ENCODE measurements at regions not wholly inside any gene's neighbourhood (a gene's known extent, or its start where the extent isn't known, plus 50 kb on each side); places are given as distances from the start of the nearest gene placed in this dataset.
A peak's percentile ranks its signal among the peaks of the same experiment; 100 is the strongest.

DNA sequence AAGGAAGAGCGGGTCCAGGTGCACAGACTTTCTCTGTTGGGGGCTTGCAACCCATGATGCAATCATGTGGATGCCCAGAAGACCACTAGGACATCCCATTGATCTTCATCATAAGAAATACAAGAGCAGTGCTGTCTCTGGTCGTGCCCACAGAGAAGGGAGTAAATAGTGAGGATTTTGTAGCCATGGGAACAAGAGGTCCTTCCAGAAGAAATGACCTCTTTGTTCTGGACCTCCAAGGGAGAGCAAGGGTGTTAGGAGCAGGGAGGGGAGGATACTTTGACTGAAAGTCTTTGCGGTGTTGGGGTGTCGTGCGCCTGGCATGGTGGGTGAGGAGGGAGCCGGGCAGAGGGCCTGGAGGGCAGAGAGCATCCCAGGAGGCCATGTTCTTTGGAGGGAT, 55.0 kb upstream of the EN2 start:
- intact Hi-C loops (cut with DNase I, micrococcal nuclease), result no loop called here
- no peaks in the 10 kb centered on the region for H3K36me3 Mint-ChIP-seq (ENCODE audit: low read depth)
- Histone ChIP-seq H3K27me3 (ENCODE audit: control insufficient read depth in 1 of 2, insufficient read depth in 2 of 2, low read length in 2 of 2) (peaks cover 24% of the 10 kb centered on the region in 2 experiments), H3K27ac (ENCODE audit: low read depth in 1 of 2, low read length in 2 of 2) (no peak overlapping the region), H3K9me3 (ENCODE audit: control insufficient read depth in 1 of 2, insufficient read depth in 1 of 2, low read length in 2 of 2) (peaks cover 0 to 19% of the 10 kb centered on the region in 2 experiments), H3K4me3 (ENCODE audit: low read length) (no peak overlapping the region), H3K4me1 (ENCODE audit: insufficient read depth, low read length) (no peaks in the 10 kb centered on the region), H3K36me3 (ENCODE audit: insufficient read depth, low read length) (no peaks in the 10 kb centered on the region)
- ChIA-PET POLR2A (no interaction called here), CTCF (no interaction called here)
- TF ChIP-seq, protein P1, sequence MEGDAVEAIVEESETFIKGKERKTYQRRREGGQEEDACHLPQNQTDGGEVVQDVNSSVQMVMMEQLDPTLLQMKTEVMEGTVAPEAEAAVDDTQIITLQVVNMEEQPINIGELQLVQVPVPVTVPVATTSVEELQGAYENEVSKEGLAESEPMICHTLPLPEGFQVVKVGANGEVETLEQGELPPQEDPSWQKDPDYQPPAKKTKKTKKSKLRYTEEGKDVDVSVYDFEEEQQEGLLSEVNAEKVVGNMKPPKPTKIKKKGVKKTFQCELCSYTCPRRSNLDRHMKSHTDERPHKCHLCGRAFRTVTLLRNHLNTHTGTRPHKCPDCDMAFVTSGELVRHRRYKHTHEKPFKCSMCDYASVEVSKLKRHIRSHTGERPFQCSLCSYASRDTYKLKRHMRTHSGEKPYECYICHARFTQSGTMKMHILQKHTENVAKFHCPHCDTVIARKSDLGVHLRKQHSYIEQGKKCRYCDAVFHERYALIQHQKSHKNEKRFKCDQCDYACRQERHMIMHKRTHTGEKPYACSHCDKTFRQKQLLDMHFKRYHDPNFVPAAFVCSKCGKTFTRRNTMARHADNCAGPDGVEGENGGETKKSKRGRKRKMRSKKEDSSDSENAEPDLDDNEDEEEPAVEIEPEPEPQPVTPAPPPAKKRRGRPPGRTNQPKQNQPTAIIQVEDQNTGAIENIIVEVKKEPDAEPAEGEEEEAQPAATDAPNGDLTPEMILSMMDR (IDR thresholded peaks at IDR 0.05), result no peak
- ATAC-seq (ENCODE audit: poor library complexity), result no peak
- no peak overlapping the region for H3K27ac Mint-ChIP-seq
- H3K4me3 Mint-ChIP-seq, result no peak overlapping the region
- no peaks in the 10 kb centered on the region for H3K9me3 Mint-ChIP-seq
- no peak for DNase-seq
- peaks cover 46% of the 10 kb centered on the region for H3K27me3 Mint-ChIP-seq
- H3K4me1 Mint-ChIP-seq (ENCODE audit: low read depth), result no peaks in the 10 kb centered on the region

DNA sequence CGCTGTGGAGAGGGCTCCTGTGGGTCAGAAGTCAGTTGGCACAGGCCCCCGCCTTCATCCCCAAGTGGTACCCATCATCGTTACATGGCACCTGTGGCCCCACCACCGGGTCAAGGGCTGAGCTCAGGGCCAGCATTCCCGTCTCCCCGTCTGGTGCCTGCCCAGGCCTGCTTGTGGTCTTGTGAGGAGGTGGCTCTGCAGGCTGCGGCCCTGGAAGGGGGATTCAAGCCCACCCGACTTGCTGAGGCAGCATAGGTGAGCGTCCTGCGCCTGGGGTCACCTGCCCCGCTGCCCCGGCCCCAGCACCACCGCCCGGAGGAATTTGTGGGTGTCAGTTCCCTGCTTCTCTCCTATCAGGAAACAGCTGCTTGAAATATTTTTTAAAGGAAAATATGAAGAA, 53.0 kb upstream of the EN2 start:
- Histone ChIP-seq H3K36me3 (ENCODE audit: insufficient read depth, low read length) (no peaks in the 10 kb centered on the region), H3K4me1 (ENCODE audit: insufficient read depth, low read length) (no peaks in the 10 kb centered on the region), H3K27me3 (ENCODE audit: control insufficient read depth in 1 of 2, insufficient read depth in 2 of 2, low read length in 2 of 2) (peaks cover 24% of the 10 kb centered on the region in 2 experiments), H3K4me3 (ENCODE audit: low read length) (no peak overlapping the region), H3K9me3 (ENCODE audit: control insufficient read depth in 1 of 2, insufficient read depth in 1 of 2, low read length in 2 of 2) (peaks cover 0 to 28% of the 10 kb centered on the region in 2 experiments), H3K27ac (ENCODE audit: low read depth in 1 of 2, low read length in 2 of 2) (no peak overlapping the region)
- ATAC-seq (ENCODE audit: poor library complexity), result no peak
- H3K4me1 Mint-ChIP-seq (ENCODE audit: low read depth), result no peaks in the 10 kb centered on the region
- intact Hi-C loops (cut with DNase I, micrococcal nuclease), result no loop called here
- H3K4me3 Mint-ChIP-seq, result no peak overlapping the region
- no peaks in the 10 kb centered on the region for H3K36me3 Mint-ChIP-seq (ENCODE audit: low read depth)
- POLR2A ChIA-PET, result no interaction called here
- peaks cover 49% of the 10 kb centered on the region for H3K27me3 Mint-ChIP-seq
- TF ChIP-seq, protein P1 (IDR thresholded peaks at IDR 0.05), result no peak
- no peak for DNase-seq
- CTCF ChIA-PET, result no interaction called here
- H3K9me3 Mint-ChIP-seq, result no peaks in the 10 kb centered on the region
- H3K27ac Mint-ChIP-seq, result no peak overlapping the region

DNA sequence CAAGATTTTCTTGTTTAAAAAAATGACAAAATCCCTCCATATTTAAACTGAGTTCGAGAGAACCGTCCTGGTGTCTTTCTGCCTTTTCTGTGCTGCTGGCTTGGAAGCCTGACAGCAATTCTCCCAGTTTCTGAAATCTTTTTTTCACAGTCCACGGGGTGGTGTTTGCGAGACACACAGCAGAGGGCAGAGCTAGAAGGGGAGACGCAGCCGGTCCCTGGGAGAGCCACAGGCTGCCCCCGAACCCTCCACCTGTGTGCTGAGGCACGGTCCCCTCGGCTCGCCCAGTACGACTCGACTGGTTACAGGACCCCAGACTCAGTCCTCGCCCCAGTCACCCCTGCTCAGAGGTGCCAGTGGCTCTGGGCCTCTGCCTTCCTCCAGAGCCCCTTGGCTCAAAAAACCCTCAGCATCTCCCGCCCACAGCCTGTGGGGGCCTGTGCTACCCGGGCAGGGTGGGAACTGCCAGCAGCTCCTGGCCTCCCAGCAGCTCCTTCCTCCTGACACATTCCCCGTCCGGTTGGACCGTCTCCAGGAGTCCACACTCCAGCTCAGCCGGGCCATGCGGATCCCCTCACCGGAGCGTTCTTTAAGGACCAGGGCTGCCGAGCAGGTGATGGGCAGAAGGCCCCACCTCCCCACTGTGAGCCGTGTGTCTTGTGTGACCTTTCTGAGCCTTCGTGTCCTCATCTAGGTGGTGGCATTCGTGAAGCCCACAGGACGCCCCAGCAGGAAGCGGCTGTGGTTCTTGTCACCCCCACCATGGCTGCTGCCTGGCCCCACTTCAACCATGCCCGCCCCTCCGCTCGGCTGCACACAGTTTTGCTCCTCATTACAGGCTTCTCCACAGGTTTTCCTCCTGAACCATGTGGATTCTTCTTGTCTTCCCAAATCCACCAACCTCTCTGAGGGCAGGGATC, 52.3 kb upstream of the EN2 start:
- Histone ChIP-seq H3K4me3 (ENCODE audit: low read length) (no peak overlapping the region), H3K4me1 (ENCODE audit: insufficient read depth, low read length) (peaks cover 2% of the 10 kb centered on the region), H3K9me3 (ENCODE audit: control insufficient read depth in 1 of 2, insufficient read depth in 1 of 2, low read length in 2 of 2) (peaks cover 0 to 28% of the 10 kb centered on the region in 2 experiments), H3K36me3 (ENCODE audit: insufficient read depth, low read length) (no peaks in the 10 kb centered on the region), H3K27ac (ENCODE audit: low read depth in 1 of 2, low read length in 2 of 2) (no peak overlapping the region), H3K27me3 (ENCODE audit: control insufficient read depth in 1 of 2, insufficient read depth in 2 of 2, low read length in 2 of 2) (peaks cover 20 to 22% of the 10 kb centered on the region in 2 experiments)
- no peak overlapping the region for H3K27ac Mint-ChIP-seq
- ChIA-PET CTCF (no interaction called here), POLR2A (no interaction called here)
- H3K27me3 Mint-ChIP-seq, result peaks cover 44% of the 10 kb centered on the region
- DNase-seq (peak in 1 of 14 experiments; percentile 8), ATAC-seq (ENCODE audit: poor library complexity) (no peak)
- no peaks in the 10 kb centered on the region for H3K9me3 Mint-ChIP-seq
- no peaks in the 10 kb centered on the region for H3K4me1 Mint-ChIP-seq (ENCODE audit: low read depth)
- H3K36me3 Mint-ChIP-seq (ENCODE audit: low read depth), result no peaks in the 10 kb centered on the region
- H3K4me3 Mint-ChIP-seq, result no peak overlapping the region
- intact Hi-C loops (cut with DNase I, micrococcal nuclease), result no loop called here
- TF ChIP-seq, protein P1 (IDR thresholded peaks at IDR 0.05), result no peak

Data from CD4-positive, alpha-beta T cell (primary cell).